ENCODE measurements at regions not wholly inside any gene's neighbourhood (a gene's known extent, or its start where the extent isn't known, plus 50 kb on each side); places are given as distances from the start of the nearest gene placed in this dataset.

GRCh38 chr1:56387071-56387740, 192.2 kb downstream of the PLPP3 start:
- FAIRE-seq (no peak), DNase-seq (ENCODE audit: insufficient read length, low spot score) (no peak)
- TF ChIP-seq SPI1 (IDR thresholded peaks at IDR 0.05; ENCODE audit: low read depth, low read length) (no peak), POLR2A (IDR thresholded peaks at IDR 0.05; ENCODE audit: low read depth, low read length) (no peak), TAF1 (IDR thresholded peaks at IDR 0.05; ENCODE audit: low read depth, low read length) (no peak), PAX5 (IDR thresholded peaks at IDR 0.05; ENCODE audit: insufficient read depth, low read length, severe bottlenecking) (no peak), POU2F2 (IDR thresholded peaks at IDR 0.05; ENCODE audit: low read depth, low read length) (no peak), POLR2AphosphoS5 (IDR thresholded peaks at IDR 0.05; ENCODE audit: low read depth, low read length) (no peak)

GRCh38 chr1:56385314-56385713, 194.0 kb downstream of the PLPP3 start:
- DNase-seq (ENCODE audit: insufficient read length, low spot score) (no peak), FAIRE-seq (no peak)
- TF ChIP-seq SPI1 (IDR thresholded peaks at IDR 0.05; ENCODE audit: low read depth, low read length) (no peak), TAF1 (IDR thresholded peaks at IDR 0.05; ENCODE audit: low read depth, low read length) (no peak), PAX5 (IDR thresholded peaks at IDR 0.05; ENCODE audit: insufficient read depth, low read length, severe bottlenecking) (no peak), POLR2AphosphoS5 (IDR thresholded peaks at IDR 0.05; ENCODE audit: low read depth, low read length) (no peak), POU2F2 (IDR thresholded peaks at IDR 0.05; ENCODE audit: low read depth, low read length) (no peak), POLR2A (IDR thresholded peaks at IDR 0.05; ENCODE audit: low read depth, low read length) (no peak)

GRCh38 chr1:56382929-56383328, 196.4 kb downstream of the PLPP3 start:
- DNase-seq (ENCODE audit: insufficient read length, low spot score), result no peak
- TF ChIP-seq POLR2AphosphoS5 (IDR thresholded peaks at IDR 0.05; ENCODE audit: low read depth, low read length) (no peak), POLR2A (IDR thresholded peaks at IDR 0.05; ENCODE audit: low read depth, low read length) (no peak), POU2F2 (IDR thresholded peaks at IDR 0.05; ENCODE audit: low read depth, low read length) (no peak), SPI1 (IDR thresholded peaks at IDR 0.05; ENCODE audit: low read depth, low read length) (no peak), PAX5 (IDR thresholded peaks at IDR 0.05; ENCODE audit: insufficient read depth, low read length, severe bottlenecking) (no peak), TAF1 (IDR thresholded peaks at IDR 0.05; ENCODE audit: low read depth, low read length) (no peak)
- FAIRE-seq, result no peak

- DNase-seq (ENCODE audit: insufficient read length, low spot score) (no peak), FAIRE-seq (no peak)
- no peak for TF ChIP-seq POLR2A (IDR thresholded peaks at IDR 0.05; ENCODE audit: low read depth, low read length)
- no peak for TF ChIP-seq POLR2AphosphoS5 (IDR thresholded peaks at IDR 0.05; ENCODE audit: low read depth, low read length)
- TF ChIP-seq SPI1 (IDR thresholded peaks at IDR 0.05; ENCODE audit: low read depth, low read length), result no peak
- no peak for TF ChIP-seq PAX5 (IDR thresholded peaks at IDR 0.05; ENCODE audit: insufficient read depth, low read length, severe bottlenecking)
- no peak for TF ChIP-seq TAF1 (IDR thresholded peaks at IDR 0.05; ENCODE audit: low read depth, low read length)
- TF ChIP-seq POU2F2 (IDR thresholded peaks at IDR 0.05; ENCODE audit: low read depth, low read length), result no peak
Observed at GRCh38 chr1:56380531-56380930, 198.8 kb downstream of the PLPP3 start.

GRCh38 chr1:56378341-56379070, 200.9 kb downstream of the PLPP3 start:
- no peak for FAIRE-seq
- DNase-seq (ENCODE audit: insufficient read length, low spot score), result no peak
- TF ChIP-seq POU2F2 (IDR thresholded peaks at IDR 0.05; ENCODE audit: low read depth, low read length), result no peak
- TF ChIP-seq TAF1 (IDR thresholded peaks at IDR 0.05; ENCODE audit: low read depth, low read length), result no peak
- no peak for TF ChIP-seq PAX5 (IDR thresholded peaks at IDR 0.05; ENCODE audit: insufficient read depth, low read length, severe bottlenecking)
- no peak for TF ChIP-seq SPI1 (IDR thresholded peaks at IDR 0.05; ENCODE audit: low read depth, low read length)
- no peak for TF ChIP-seq POLR2A (IDR thresholded peaks at IDR 0.05; ENCODE audit: low read depth, low read length)
- no peak for TF ChIP-seq POLR2AphosphoS5 (IDR thresholded peaks at IDR 0.05; ENCODE audit: low read depth, low read length)

GRCh38 chr1:56377431-56377830, 201.9 kb downstream of the PLPP3 start:
- no peak for FAIRE-seq
- no peak for DNase-seq (ENCODE audit: insufficient read length, low spot score)
- TF ChIP-seq POLR2A (IDR thresholded peaks at IDR 0.05; ENCODE audit: low read depth, low read length) (no peak), POU2F2 (IDR thresholded peaks at IDR 0.05; ENCODE audit: low read depth, low read length) (no peak), TAF1 (IDR thresholded peaks at IDR 0.05; ENCODE audit: low read depth, low read length) (no peak), PAX5 (IDR thresholded peaks at IDR 0.05; ENCODE audit: insufficient read depth, low read length, severe bottlenecking) (no peak), POLR2AphosphoS5 (IDR thresholded peaks at IDR 0.05; ENCODE audit: low read depth, low read length) (no peak), SPI1 (IDR thresholded peaks at IDR 0.05; ENCODE audit: low read depth, low read length) (no peak)

- TF ChIP-seq POU2F2 (IDR thresholded peaks at IDR 0.05; ENCODE audit: low read depth, low read length), result no peak
- TF ChIP-seq TAF1 (IDR thresholded peaks at IDR 0.05; ENCODE audit: low read depth, low read length), result no peak
- no peak for TF ChIP-seq POLR2A (IDR thresholded peaks at IDR 0.05; ENCODE audit: low read depth, low read length)
- no peak for TF ChIP-seq SPI1 (IDR thresholded peaks at IDR 0.05; ENCODE audit: low read depth, low read length)
- TF ChIP-seq PAX5 (IDR thresholded peaks at IDR 0.05; ENCODE audit: insufficient read depth, low read length, severe bottlenecking), result no peak
- no peak for TF ChIP-seq POLR2AphosphoS5 (IDR thresholded peaks at IDR 0.05; ENCODE audit: low read depth, low read length)
- no peak for FAIRE-seq
- no peak for DNase-seq (ENCODE audit: insufficient read length, low spot score)
Observed at GRCh38 chr1:56376188-56376984, 203.0 kb downstream of the PLPP3 start.

- FAIRE-seq, result no peak
- no peak for DNase-seq (ENCODE audit: insufficient read length, low spot score)
- TF ChIP-seq POLR2AphosphoS5 (IDR thresholded peaks at IDR 0.05; ENCODE audit: low read depth, low read length) (no peak), POU2F2 (IDR thresholded peaks at IDR 0.05; ENCODE audit: low read depth, low read length) (no peak)
Observed at GRCh38 chr1:56375326-56375804, 204.0 kb downstream of the PLPP3 start.
